NOMO-1 (cell line): ENCODE measurements at regions not wholly inside any gene's neighbourhood (a gene's known extent, or its start where the extent isn't known, plus 50 kb on each side); places are given as distances from the start of the nearest gene placed in this dataset.
A peak's percentile ranks its signal among the peaks of the same experiment; 100 is the strongest.

Source experiments
- DNase-seq, 2 experiments: peaks; one replicate each; lab custom pipeline; 2025; ENCODE audit not compliant: unreplicated experiment in 2 of 2; lab: John Stamatoyannopoulos, UW

- no peak for DNase-seq
Measured at GRCh38 chr5:153088538-153088937, 401.9 kb upstream of the GRIA1 start.

GRCh38 chr5:153094333-153094732, 396.1 kb upstream of the GRIA1 start:
- no peak for DNase-seq

- no peak for DNase-seq
Measured at GRCh38 chr5:153096381-153096780, 394.1 kb upstream of the GRIA1 start.

GRCh38 chr5:153099328-153099727, 391.1 kb upstream of the GRIA1 start:
- no peak for DNase-seq

- no peak for DNase-seq
Measured at GRCh38 chr5:153101235-153102180, 389.0 kb upstream of the GRIA1 start.

GRCh38 chr5:153116916-153117315, 373.6 kb upstream of the GRIA1 start:
- DNase-seq: no peak

- DNase-seq: no peak
Measured at GRCh38 chr5:153118018-153118417, 372.5 kb upstream of the GRIA1 start.

- no peak for DNase-seq
Measured at GRCh38 chr5:153122403-153122802, 368.1 kb upstream of the GRIA1 start.

GRCh38 chr5:153130296-153130695, 360.2 kb upstream of the GRIA1 start:
- DNase-seq: no peak

GRCh38 chr5:153135411-153135810, 355.1 kb upstream of the GRIA1 start:
- DNase-seq: no peak

GRCh38 chr5:153136910-153137614, 353.4 kb upstream of the GRIA1 start:
- DNase-seq: no peak

- peak in 1 of 2 experiments; percentile 3 for DNase-seq
Measured at GRCh38 chr5:153147891-153148623, 342.4 kb upstream of the GRIA1 start.

GRCh38 chr5:153148624-153148976, 341.9 kb upstream of the GRIA1 start:
- no peak for DNase-seq

- DNase-seq: no peak
Measured at GRCh38 chr5:153151558-153151957, 338.9 kb upstream of the GRIA1 start.

- no peak for DNase-seq
Measured at GRCh38 chr5:153153086-153153485, 337.4 kb upstream of the GRIA1 start.

GRCh38 chr5:153157156-153157555, 333.3 kb upstream of the GRIA1 start:
- DNase-seq: no peak

GRCh38 chr5:153158608-153159007, 331.9 kb upstream of the GRIA1 start:
- DNase-seq: no peak

GRCh38 chr5:153159616-153160015, 330.9 kb upstream of the GRIA1 start:
- no peak for DNase-seq

GRCh38 chr5:153168241-153168640, 322.2 kb upstream of the GRIA1 start:
- no peak for DNase-seq

GRCh38 chr5:153187503-153187902, 303.0 kb upstream of the GRIA1 start:
- DNase-seq: no peak

GRCh38 chr5:153206361-153206760, 284.1 kb upstream of the GRIA1 start:
- no peak for DNase-seq
